HepG2 (cell line): ENCODE measurements at regions not wholly inside any gene's neighbourhood (a gene's known extent, or its start where the extent isn't known, plus 50 kb on each side); places are given as distances from the start of the nearest gene placed in this dataset.

Source experiments
- ATAC-seq: fragments of 200-7000 bp; cut with Tn5 transposase; 3 replicates; pipeline ENCODE4 v1.9.1; 2020; ENCODE audit warnings: mild to moderate bottlenecking, moderate library complexity
- BruUV-seq: library from RNA; stranded (reverse); fragments of 400-500 nt; replicated peaks from 2 replicates; lab custom pipeline; 2021; lab: Mats Ljungman, UMichigan
- CTCF ChIA-PET: fragments of 300-600 bp; formaldehyde crosslinking; extraction: SDS; loops from one replicate; lab custom pipeline; 2021; ENCODE audit warnings: low total read pairs, inconsistent platforms, low intra/inter-chr PET ratio; lab: Yijun Ruan, JAX
- POLR2A ChIA-PET: fragments of 350-600 bp; sonication (Branson Sonifier 250); formaldehyde crosslinking; loops from one replicate; lab custom pipeline; 2020; ENCODE audit warnings: antibody characterized with exemption, inconsistent platforms; lab: Yijun Ruan, JAX
- DNase-seq: peaks from one replicate; pipeline ENCODE4 v3.0.0-alpha.2; 2015; ENCODE audit warnings: low spot score
- FAIRE-seq: peaks from 3 replicates; lab custom pipeline; 2011; peaks lifted over from hg19 to GRCh38; lab: Jason Lieb, UNC
- H2AFZ ChIP-seq: one replicate; pipeline ENCODE4 v1.6.1; 2011; ENCODE audit warnings: low read length, inconsistent platforms
- H3K27ac ChIP-seq: fragments of 300-600 bp; 3 replicates; pipeline ENCODE4 v1.8.0; 2011; ENCODE audit warnings: mixed run types, mild to moderate bottlenecking, mixed read lengths, low read length, inconsistent platforms; ENCODE audit not compliant: insufficient read depth; ENCODE audit errors: extremely low read length
- H3K27me3 ChIP-seq, 2 experiments: fragments of 200-600 bp in 1 of 2; 2 replicates in 1 of 2; 3 replicates in 1 of 2; pipeline versions ENCODE4 v1.6.0 to v1.8.0; 2011; ENCODE audit warnings: low read length in 2 of 2, mild to moderate bottlenecking in 2 of 2, moderate library complexity in 2 of 2, inconsistent platforms in 1 of 2; ENCODE audit not compliant: insufficient read depth in 2 of 2, control insufficient read depth in 1 of 2
- H3K36me3 ChIP-seq, 2 experiments: fragments of 200-600 bp in 1 of 2; replicated peaks in 1 of 2; 2 replicates in 1 of 2; 3 replicates in 1 of 2; pipeline versions ENCODE4 v1.5.1 to v1.8.0; 2011; ENCODE audit warnings: low read length in 2 of 2, inconsistent platforms in 1 of 2; ENCODE audit not compliant: insufficient read depth in 2 of 2, control insufficient read depth in 1 of 2
- H3K4me1 ChIP-seq: 2 replicates; pipeline ENCODE4 v1.5.1; 2012; ENCODE audit warnings: low read length, inconsistent platforms; ENCODE audit not compliant: insufficient read depth
- H3K4me2 ChIP-seq: 2 replicates; pipeline ENCODE4 v1.6.0; 2011; ENCODE audit warnings: low read depth, low read length, inconsistent platforms
- H3K4me3 ChIP-seq, 3 experiments: fragments of 200-600 bp in 1 of 3; sonication (generic), shearing (Covaris generic) in 1 of 3; replicated peaks in 1 of 3; 2 replicates each; pipeline ENCODE4 v1.5.1; 2011 to 2016; ENCODE audit warnings: low read length in 3 of 3, inconsistent platforms in 2 of 3, low read depth in 2 of 3, mild to moderate bottlenecking in 2 of 3, control low read depth in 1 of 3, mixed read lengths in 1 of 3; ENCODE audit not compliant: insufficient read depth in 1 of 3
- H3K79me2 ChIP-seq: one replicate; pipeline ENCODE4 v1.6.1; 2011; ENCODE audit warnings: low read length, inconsistent platforms; ENCODE audit not compliant: insufficient read depth
- H3K9ac ChIP-seq: 2 replicates; pipeline ENCODE4 v1.6.0; 2011; ENCODE audit warnings: mild to moderate bottlenecking, low read depth, low read length, inconsistent platforms; ENCODE audit not compliant: insufficient read depth
- H3K9me3 ChIP-seq: 2 replicates; pipeline ENCODE4 v1.5.1; 2012; ENCODE audit warnings: mild to moderate bottlenecking, low read length
- H4K20me1 ChIP-seq: 2 replicates; pipeline ENCODE4 v1.6.0; 2011; ENCODE audit warnings: inconsistent platforms, mild to moderate bottlenecking, low read length, moderate library complexity; ENCODE audit not compliant: insufficient read depth
- ARNTL ChIP-seq: sonication (generic); formaldehyde crosslinking; IDR thresholded peaks from 2 replicates; pipeline ENCODE4 v1.4.0; 2020; ENCODE audit warnings: mild to moderate bottlenecking, missing genetic modification reagents
- CREB1 ChIP-seq, 2 experiments: fragments of 450-650 bp in 1 of 2; IDR thresholded peaks; 2 replicates each; pipeline ENCODE4 v1.6.1; 2016 to 2017; ENCODE audit warnings: control low read depth in 1 of 2, mild to moderate bottlenecking in 1 of 2, missing compliant biosample characterization in 1 of 2, missing genetic modification characterization in 1 of 2
- GTF3A ChIP-seq: sonication (generic); formaldehyde crosslinking; conservative IDR thresholded peaks from 2 replicates; pipeline ENCODE4 v1.4.0; 2020; ENCODE audit warnings: mild to moderate bottlenecking, missing genetic modification reagents
- KDM3A ChIP-seq: IDR thresholded peaks from 2 replicates; pipeline ENCODE4 v1.6.1; 2018; ENCODE audit warnings: low read depth, missing compliant biosample characterization
- PRPF4 ChIP-seq: fragments of 200-400 bp; formaldehyde crosslinking; IDR thresholded peaks from 2 replicates; pipeline ENCODE4 v1.6.1; 2016; ENCODE audit warnings: low read length, low read depth; ENCODE audit not compliant: poor library complexity, severe bottlenecking
- SATB2 ChIP-seq: sonication (generic); formaldehyde crosslinking; IDR thresholded peaks from 2 replicates; pipeline ENCODE4 v1.5.0; 2020; ENCODE audit warnings: missing genetic modification reagents
- SRSF9 ChIP-seq: fragments of 200-400 bp; formaldehyde crosslinking; IDR thresholded peaks from 2 replicates; pipeline ENCODE4 v1.6.1; 2018; ENCODE audit warnings: borderline replicate concordance, mild to moderate bottlenecking, low read depth, low read length; ENCODE audit not compliant: insufficient read depth, poor library complexity, severe bottlenecking
- ZFP90 ChIP-seq: sonication (generic); formaldehyde crosslinking; IDR thresholded peaks from 2 replicates; pipeline ENCODE4 v1.8.0; 2022; ENCODE audit warnings: missing genetic modification reagents, mild to moderate bottlenecking, inconsistent platforms, borderline replicate concordance
- ZNF251 ChIP-seq: sonication (generic); formaldehyde crosslinking; IDR thresholded peaks from 2 replicates; pipeline ENCODE4 v1.9.0; 2021; ENCODE audit warnings: mild to moderate bottlenecking, missing genetic modification reagents
- ZNF274 ChIP-seq: sonication (generic); formaldehyde crosslinking; IDR thresholded peaks from 2 replicates; pipeline ENCODE4 v1.5.1; 2020; ENCODE audit warnings: mild to moderate bottlenecking, missing genetic modification reagents
- ZNF431 ChIP-seq: sonication (generic); formaldehyde crosslinking; IDR thresholded peaks from 2 replicates; pipeline ENCODE4 v1.9.0; 2022; ENCODE audit warnings: missing genetic modification reagents, low read depth, mild to moderate bottlenecking, borderline replicate concordance
- ZNF766 ChIP-seq: sonication (generic); formaldehyde crosslinking; IDR thresholded peaks from 2 replicates; pipeline ENCODE4 v1.5.0; 2020; ENCODE audit warnings: missing genetic modification reagents, borderline replicate concordance
- ZNF879 ChIP-seq: sonication (generic); formaldehyde crosslinking; IDR thresholded peaks from 2 replicates; pipeline ENCODE4 v1.8.1; 2023; ENCODE audit warnings: missing genetic modification reagents
- WGBS: methylation state at CpG from one replicate; pipeline ENCODE4 v1.1.6; 2017; ENCODE audit warnings: low lambda C conversion rate; 5-methylcytosine and 5-hydroxymethylcytosine counted together
- in situ Hi-C: cut with HindIII; loops from 2 replicates; pipeline ENCODE4 v1.10.0; 2017; ENCODE audit warnings: low pct_unique_long_range_greater_than_20kb; ENCODE audit not compliant: extremely low pct_ligation_motif_present
- intact Hi-C: fragments of 100-400 bp; cut with micrococcal nuclease; formaldehyde crosslinking; loops from one replicate; pipeline ENCODE4 v1.10.0; 2022; ENCODE audit not compliant: unreplicated experiment
- TF ChIP-seq, protein P1 (sequence below): sonication (generic); formaldehyde crosslinking; IDR thresholded peaks from 2 replicates; pipeline ENCODE4 v1.8.1; 2023; ENCODE audit warnings: missing genetic modification reagents, mild to moderate bottlenecking, borderline replicate concordance
- TF ChIP-seq, protein P2 (sequence below): sonication (generic); formaldehyde crosslinking; IDR thresholded peaks from 2 replicates; pipeline ENCODE4 v1.5.0; 2020; ENCODE audit warnings: missing genetic modification reagents
- TF ChIP-seq, protein P3 (sequence below): sonication (generic); formaldehyde crosslinking; IDR thresholded peaks from 2 replicates; pipeline ENCODE4 v1.5.1; 2020; ENCODE audit warnings: missing genetic modification reagents, mild to moderate bottlenecking, borderline replicate concordance

DNA sequence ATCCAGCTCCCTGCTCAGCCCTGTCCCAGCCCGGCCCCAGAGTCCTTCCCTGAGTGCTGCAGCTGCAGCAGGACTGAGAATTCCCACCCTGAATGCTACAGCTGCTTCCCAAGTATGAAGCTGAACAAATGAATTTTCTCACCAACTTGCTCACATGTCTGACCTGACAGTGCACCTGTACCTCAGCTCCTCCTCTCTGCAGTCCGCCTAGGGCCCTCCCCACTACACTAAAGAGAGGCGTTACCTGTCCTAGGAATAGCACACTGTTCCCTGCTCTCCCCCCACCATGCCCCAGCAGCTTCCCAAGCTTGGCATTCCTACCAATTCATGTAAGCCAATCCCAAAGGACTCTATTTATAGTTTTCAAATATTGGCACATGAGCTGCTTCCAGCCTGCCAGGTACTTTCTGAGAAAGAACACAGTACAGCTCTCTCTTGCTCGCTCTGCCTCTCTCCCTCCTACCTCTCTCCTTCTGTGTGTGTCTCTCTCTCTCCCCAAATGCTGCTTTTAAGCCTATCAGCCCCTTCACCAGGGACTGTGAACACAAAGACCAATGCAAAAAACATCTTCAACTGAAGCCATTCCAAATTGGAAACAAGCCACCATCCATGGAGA, 400.1 kb downstream of the TNS3 start:
- Histone ChIP-seq H3K27me3 (peaks cover 0 to 14% of the 10 kb centered on the region in 2 experiments; a peak in 2 of 5 replicates), H2AFZ (no peak overlapping the region), H3K27ac (no peak overlapping the region), H3K36me3 (no peaks in the 10 kb centered on the region), H3K4me1 (peaks cover 14% of the 10 kb centered on the region), H3K9me3 (peaks cover 1% of the 10 kb centered on the region), H3K4me2 (no peak overlapping the region), H3K9ac (no peak overlapping the region), H3K79me2 (no peaks in the 10 kb centered on the region), H3K4me3 (no peak overlapping the region), H4K20me1 (no peaks in the 10 kb centered on the region)
- no peak for ATAC-seq
- no TSS peak for BruUV-seq
- in situ Hi-C loops (loop anchor here (5.0 to 10.0 kb wide), 3 partner anchors 95 to 1267 kb away; no protein-coding TSS in a partner anchor), intact Hi-C loops (loop anchor here (2.0 kb wide), 2 partner anchors 81 to 1259 kb away; no protein-coding TSS in a partner anchor)
- TF ChIP-seq, protein P1, sequence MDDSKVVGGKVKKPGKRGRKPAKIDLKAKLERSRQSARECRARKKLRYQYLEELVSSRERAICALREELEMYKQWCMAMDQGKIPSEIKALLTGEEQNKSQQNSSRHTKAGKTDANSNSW, result no peak
- TF ChIP-seq ZNF251 (no peak), ZNF274 (no peak), SRSF9 (no peak), KDM3A (no peak), ARNTL (CRISPR knock-in tag) (no peak), ZFP90 (no peak), ZNF766 (no peak), PRPF4 (no peak), ZNF879 (CRISPR knock-in tag) (no peak), CREB1 (IDR thresholded peaks at IDR 0.05) (no peak), CREB1 (CRISPR knock-in tag; IDR thresholded peaks at IDR 0.05) (no peak), SATB2 (CRISPR knock-in tag) (no peak), ZNF431 (CRISPR knock-in tag) (no peak), GTF3A (CRISPR knock-in tag) (no peak)
- TF ChIP-seq, protein P2, sequence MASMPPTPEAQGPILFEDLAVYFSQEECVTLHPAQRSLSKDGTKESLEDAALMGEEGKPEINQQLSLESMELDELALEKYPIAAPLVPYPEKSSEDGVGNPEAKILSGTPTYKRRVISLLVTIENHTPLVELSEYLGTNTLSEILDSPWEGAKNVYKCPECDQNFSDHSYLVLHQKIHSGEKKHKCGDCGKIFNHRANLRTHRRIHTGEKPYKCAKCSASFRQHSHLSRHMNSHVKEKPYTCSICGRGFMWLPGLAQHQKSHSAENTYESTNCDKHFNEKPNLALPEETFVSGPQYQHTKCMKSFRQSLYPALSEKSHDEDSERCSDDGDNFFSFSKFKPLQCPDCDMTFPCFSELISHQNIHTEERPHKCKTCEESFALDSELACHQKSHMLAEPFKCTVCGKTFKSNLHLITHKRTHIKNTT (CRISPR knock-in tag), result no peak
- TF ChIP-seq, protein P3, sequence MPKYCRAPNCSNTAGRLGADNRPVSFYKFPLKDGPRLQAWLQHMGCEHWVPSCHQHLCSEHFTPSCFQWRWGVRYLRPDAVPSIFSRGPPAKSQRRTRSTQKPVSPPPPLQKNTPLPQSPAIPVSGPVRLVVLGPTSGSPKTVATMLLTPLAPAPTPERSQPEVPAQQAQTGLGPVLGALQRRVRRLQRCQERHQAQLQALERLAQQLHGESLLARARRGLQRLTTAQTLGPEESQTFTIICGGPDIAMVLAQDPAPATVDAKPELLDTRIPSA (CRISPR knock-in tag), result no peak
- ChIA-PET POLR2A (no interaction called here), CTCF (no interaction called here)
- DNase-seq, result no peak
- no peak for FAIRE-seq
- WGBS, result 29% methylated on average over 4 of the region's 4 CpGs
